ENCODE measurements at regions not wholly inside any gene's neighbourhood (a gene's known extent, or its start where the extent isn't known, plus 50 kb on each side); places are given as distances from the start of the nearest gene placed in this dataset.

DNA sequence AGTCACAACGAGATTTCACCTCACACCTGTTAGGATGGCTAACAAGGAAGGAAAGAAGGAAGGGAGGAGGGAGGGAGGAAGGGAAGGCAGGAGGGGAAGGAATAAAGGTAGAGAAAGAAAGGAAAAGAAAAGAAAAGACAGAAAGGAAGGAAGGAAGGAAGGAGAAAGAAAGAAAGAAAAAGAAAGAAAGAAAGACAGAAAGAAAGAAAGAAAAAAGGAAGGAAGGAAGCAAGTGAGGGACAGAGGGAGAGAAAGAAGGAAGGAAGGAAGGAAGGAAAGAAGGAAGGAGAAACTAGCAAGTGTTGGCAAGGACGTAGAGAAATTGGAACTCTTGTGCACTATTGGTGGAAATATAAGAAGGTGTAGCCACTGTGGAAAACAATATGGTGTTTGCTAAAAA lies 52.2 kb downstream of the CCDC185 start:
- no peak for DNase-seq (ENCODE audit: low spot score)

DNA sequence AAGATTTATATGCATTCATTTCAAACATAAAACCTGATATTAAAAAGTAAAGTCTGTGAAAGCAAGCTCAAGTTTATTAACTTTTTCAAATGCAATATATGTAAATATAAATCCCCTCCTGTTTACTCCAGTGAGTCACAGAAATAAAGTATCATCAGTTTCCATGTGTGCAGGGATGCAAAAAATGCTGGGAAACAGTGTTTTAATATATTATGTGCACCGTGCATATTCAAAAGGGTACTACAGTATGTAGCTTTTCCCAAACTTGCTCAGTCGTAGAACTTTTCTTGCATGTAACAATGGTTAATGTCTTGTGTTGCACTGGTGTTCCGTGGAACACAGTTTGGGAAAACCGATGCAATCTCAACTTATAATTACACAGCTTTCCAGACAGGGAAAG lies 60.7 kb downstream of the CCDC185 start:
- DNase-seq (ENCODE audit: low spot score): no peak

DNA sequence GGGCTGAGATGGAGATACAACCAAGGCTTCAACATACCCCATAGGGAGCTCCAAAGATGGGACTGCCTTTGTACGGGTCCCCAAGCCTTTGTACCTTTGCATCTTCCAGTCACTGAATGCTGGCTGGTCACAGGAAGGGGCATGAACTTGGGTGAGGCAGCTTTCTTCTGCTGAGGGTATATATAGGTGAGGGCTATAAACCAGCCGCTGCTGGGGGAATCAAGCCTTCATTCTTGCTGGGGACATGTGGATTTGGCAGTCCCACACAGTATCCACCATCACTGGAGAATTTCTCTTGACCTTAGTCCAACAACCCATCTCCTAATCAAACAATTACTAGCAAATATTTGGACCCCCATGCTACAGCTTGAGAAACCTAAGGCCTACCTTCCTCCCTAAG lies 61.7 kb downstream of the CCDC185 start:
- no peak for DNase-seq (ENCODE audit: low spot score)

DNA sequence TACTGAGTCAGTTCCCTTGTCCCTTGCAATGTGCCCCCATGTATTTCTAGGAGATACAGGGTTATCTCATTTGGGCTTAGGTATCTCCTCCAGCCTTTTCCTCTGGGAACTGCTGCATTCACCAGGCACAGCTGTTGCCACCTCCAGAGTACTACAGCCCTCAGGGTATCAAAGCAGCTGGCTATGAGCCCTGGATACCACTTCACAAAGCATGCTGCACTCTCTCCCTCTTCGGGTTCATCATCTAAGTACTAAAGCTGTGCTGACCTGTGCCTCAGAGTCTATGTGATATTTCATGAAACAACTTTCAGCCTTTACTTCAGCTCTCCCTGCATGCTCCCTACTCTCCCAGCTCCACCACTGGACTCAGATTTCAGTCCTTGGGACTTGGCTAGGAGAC lies 62.3 kb downstream of the CCDC185 start:
- no peak for DNase-seq (ENCODE audit: low spot score)

DNA sequence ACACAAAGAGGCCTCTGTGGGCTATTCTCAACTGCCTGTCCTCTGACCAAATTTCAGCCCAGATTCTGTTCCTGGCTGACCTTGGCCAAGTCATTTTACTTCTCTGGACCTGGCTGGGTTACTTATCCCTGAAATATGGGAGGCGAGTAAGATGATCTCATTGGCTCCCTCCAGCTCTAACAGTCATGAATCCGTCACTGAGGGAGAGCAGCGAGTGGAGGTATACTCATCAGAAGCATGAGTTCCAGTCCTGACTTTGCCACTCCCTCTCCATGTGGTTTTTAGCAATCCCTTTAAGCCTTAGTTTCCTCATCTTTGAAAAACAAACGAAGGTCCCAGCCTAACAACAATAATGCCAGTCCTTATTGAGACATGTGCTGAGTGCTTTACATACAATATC lies 63.5 kb downstream of the CCDC185 start:
- DNase-seq (ENCODE audit: low spot score): no peak

DNA sequence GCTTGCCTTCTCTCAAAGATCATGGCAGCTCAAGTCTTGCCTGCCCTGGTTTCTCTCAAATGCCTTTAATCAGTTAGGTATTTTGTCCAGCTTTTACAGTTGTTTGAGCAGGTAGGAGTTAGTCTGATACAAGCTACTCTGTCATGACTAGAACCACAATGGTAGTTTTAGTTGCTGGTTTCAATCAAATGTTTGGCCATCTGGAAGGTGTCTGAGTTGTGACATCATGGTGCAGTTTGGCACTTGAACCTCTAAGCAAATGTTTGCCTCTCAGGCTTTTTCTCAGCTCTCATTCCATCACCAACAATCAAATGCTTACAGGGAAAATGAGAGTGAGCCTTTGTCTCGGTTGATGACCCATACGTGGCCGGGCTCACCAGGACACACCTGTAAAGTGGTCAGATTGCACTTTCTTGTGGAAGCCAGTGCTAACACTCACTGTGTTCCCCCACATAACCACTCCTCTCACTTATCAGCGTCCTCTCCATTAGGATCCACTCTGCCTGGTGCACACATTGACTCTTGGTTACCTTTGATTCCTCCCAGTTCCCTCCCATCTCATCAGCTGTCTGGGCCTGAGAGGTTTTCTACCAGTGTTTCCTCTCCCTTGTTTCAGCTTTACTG lies 67.5 kb downstream of the CCDC185 start:
- no peak for DNase-seq (ENCODE audit: low spot score)

DNA sequence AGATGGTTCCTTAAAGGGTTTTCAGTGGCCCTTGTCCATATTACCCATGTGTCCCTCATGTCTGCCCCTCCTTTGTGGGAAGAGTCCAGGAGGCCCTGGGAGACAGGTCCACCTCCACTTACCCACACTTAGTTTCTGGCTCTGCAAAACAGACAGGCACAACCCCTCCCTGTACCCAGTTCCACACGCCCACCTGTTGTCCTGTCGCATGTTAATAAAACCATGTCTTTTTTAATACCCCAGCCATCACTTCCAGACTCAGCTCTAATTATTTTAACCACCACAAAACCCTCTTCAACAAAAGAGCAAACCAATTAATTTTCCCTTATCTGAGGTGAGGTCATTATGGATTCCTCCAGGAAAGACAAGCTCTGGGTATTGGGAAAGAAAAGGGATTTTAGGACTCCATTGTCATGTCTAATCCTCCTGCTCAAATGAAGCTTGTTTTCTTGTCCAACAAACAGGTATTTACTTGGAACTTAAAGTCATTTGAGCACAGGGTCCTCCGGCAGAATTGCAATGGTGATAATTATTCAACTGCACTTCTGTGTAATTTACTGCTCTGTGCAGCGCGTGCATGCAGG lies 68.9 kb downstream of the CCDC185 start:
- DNase-seq (ENCODE audit: low spot score): no peak

GRCh38 chr1:223462866-223463404 lies 69.7 kb downstream of the CCDC185 start:
- no peak for DNase-seq (ENCODE audit: low spot score)

GRCh38 chr1:223466151-223466550 lies 72.9 kb downstream of the CCDC185 start:
- DNase-seq (ENCODE audit: low spot score): no peak

GRCh38 chr1:223471566-223471965 lies 78.4 kb downstream of the CCDC185 start:
- DNase-seq (ENCODE audit: low spot score): no peak

DNA sequence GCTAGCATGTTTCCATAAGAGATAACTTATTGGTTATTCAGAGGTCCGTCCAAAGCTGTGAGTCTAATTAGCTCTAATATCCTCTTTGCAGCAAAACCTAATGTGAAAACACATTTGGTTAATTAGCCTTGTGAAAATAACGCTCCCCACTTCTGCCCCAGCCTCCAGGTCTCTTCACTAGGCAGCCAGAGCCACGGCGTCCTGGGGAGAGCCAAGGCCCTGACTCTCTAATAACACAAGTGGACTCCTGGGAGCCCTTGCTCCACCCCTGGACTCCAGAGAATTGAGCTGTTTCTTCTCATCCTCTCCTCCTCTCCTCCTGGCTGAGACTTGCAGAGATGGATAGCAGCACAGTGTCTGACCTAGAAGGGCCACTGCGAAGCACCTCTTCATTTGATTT lies 78.8 kb downstream of the CCDC185 start:
- no peak for DNase-seq (ENCODE audit: low spot score)

- DNase-seq (ENCODE audit: low spot score): peak; percentile 20
Observed at GRCh38 chr1:223473601-223474344, 80.6 kb downstream of the CCDC185 start.

- no peak for DNase-seq (ENCODE audit: low spot score)
Observed at GRCh38 chr1:223474804-223475203, 81.6 kb downstream of the CCDC185 start.

DNA sequence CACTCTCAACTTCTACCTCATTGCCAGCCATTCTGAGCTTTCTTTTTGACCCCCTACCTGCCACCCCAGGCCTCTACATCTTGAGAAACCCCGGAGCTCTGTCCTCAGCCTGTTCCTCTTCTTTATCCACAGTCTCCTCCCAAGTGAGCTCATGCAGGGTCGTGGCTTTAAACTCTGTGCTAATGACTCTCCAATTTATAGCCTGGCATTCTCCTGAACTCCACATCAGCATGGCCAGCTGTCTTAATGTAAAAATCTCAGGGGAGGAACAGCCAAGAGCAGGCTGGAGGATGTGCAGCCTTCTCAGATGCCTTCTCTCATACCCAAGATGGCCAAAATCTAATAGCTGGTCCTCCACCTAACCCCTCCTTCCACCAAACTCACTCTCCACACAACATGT lies 84.2 kb downstream of the CCDC185 start:
- DNase-seq (ENCODE audit: low spot score): no peak

DNA sequence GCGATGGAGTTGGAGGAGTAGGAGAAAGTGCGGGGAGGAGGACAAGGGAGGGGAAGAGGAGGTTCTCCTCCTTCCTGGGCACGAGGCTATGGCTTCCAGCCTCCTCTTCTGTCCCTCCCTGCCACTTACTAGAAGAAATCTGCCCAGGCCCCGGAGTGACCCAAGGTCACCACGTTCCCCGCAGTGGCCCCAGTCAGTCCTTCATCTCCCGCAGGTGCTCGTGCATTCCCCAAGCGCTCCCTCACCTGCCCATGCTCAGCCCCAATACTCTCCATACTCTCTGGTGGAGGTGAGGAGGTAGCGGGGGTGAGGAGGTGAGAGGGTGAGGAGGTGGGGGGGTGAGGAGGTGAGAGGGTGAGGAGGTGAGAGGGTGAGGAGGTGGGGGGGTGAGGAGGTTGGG lies 85.4 kb downstream of the CCDC185 start:
- no peak for DNase-seq (ENCODE audit: low spot score)

DNA sequence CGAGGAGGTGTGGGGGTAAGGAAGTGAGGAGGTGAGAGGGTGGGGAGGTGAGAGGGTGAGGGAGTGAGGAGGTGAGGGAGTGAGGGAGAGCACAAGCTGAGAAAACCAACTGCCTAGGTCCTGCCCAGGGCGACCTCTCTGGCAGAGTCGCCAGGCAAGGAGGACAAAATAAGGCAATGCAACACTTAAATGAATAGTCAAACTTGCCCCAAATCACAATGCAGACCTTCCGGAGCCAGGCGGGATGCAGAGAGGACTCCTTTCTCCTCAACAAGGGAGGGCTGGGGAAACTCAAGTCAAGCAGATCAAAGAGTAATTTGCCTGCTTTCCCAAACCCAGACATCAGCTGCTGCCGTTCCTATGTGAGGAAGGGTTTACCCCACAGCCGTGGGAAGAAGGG lies 86.0 kb downstream of the CCDC185 start:
- no peak for DNase-seq (ENCODE audit: low spot score)

GRCh38 chr1:223479718-223480425 lies 86.7 kb downstream of the CCDC185 start:
- DNase-seq (ENCODE audit: low spot score): no peak

DNA sequence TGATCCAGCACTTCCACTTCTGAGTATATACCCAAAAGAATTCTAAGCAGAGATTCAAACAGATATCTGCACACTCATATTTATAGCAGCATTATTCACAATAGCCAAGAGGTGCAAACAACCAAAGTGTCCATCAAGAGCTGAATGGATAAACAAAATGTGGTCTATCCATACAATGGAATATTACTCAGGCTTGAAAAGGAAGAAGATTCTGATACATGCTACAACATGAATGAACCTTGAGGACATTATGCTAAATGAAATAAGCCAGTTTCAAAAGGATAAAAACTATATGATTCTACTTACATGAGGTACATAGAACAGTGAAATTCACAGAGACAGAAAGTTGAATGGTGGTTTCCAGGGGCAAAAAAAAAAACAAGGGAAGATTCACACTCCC lies 88.9 kb downstream of the CCDC185 start:
- DNase-seq (ENCODE audit: low spot score): no peak

- no peak for DNase-seq (ENCODE audit: low spot score)
Observed at GRCh38 chr1:223482766-223483165, 89.6 kb downstream of the CCDC185 start.

DNA sequence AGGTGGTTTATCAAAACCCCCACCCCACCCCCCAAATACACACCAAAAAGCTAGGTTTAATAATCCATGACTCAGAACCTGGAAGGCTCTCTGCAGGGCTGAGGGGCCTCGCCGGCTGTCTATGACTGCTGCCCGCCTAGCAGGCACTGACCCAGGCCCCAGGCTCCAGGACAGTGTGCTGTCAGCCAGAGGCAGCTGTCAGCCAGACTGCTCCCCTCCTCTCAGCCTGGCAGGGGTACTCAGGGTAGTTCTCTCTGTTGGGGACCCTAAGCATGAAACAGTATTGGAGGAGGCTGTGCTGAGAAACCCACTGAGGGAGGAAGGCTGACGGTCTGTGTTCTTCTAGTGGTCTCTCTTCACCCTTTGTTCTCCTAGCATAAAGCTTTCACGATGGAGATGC lies 90.3 kb downstream of the CCDC185 start:
- no peak for DNase-seq (ENCODE audit: low spot score)

DNA sequence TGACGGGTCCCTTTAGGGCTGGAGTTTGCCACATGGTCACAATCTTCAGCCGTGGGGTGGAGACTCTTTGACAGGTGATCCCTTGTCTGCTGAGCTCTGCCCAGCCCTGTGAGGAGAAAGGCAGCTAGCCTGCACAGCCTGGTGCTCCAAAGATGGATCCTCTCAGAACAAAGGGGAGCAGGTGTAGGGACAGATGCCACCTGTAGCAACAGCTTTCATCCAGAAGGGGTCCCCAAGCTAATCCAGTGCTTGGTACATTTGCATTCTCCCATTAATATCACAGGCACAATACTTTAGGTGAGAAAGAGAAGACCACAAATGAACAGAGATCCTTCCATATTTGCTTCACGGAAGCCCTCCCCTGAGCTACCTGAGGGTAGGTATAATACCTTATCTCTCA lies 93.2 kb downstream of the CCDC185 start:
- no peak for DNase-seq (ENCODE audit: low spot score)

DNA sequence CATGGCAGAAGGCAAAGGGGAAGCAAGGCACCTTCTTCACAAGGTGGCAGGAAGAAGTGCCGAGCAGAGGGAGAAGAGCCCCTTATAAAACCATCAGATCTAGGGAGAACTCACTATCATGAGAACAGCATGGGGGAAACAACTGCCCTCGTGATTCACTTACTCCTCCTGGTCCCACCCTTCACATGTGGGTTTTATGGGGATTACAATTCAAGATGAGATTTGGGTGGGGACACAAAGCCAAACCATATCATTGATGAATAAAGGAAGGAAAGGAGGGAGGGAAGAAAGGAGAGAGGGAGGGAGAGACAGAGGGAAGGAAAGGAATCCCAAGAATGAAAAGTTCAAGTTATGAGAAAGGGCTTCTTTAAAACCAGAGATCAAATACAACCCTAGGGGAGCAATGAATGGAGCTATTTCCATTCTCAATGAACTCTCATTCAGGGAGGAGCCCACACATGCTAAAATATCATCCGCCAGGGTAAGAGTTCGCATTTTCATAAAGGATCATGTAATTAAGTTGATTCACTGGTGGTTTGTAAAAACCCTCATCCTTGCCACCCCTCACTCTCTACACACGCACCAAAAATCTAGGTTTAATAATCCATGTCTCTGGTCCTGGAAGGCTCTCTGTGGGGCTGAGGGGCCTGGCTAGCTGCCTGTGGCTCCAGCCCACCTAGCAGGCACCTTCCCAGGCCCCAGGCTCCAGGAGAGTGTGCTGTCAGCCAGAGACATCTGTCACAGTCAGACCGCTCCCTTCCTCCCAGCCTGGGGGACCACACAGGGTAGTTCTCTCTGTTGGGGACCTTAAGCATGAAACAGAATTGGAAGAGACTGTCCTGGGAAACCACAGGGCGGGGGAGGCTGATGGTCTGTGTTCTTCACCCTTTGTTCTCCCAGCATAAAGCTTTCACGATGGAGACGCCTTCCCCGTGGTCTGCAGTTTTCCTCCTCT lies 94.0 kb downstream of the CCDC185 start:
- no peak for DNase-seq (ENCODE audit: low spot score)
